OCI-LY7 (cell line): ENCODE measurements at regions not wholly inside any gene's neighbourhood (a gene's known extent, or its start where the extent isn't known, plus 50 kb on each side); places are given as distances from the start of the nearest gene placed in this dataset.

Source experiments
- BruUV-seq: library from RNA; stranded (reverse); fragments of 400-500 nt; replicated peaks from 2 replicates; lab custom pipeline; 2021; lab: Mats Ljungman, UMichigan
- CTCF ChIA-PET: fragments of 300-600 bp; sonication (Branson Sonifier 250); formaldehyde crosslinking; loops from one replicate; lab custom pipeline; 2022; ENCODE audit warnings: antibody characterized with exemption; ENCODE audit not compliant: unreplicated experiment; lab: Charles Lee
- POLR2A ChIA-PET: fragments of 300-600 bp; sonication (Branson Sonifier 250); formaldehyde crosslinking; loops from one replicate; lab custom pipeline; 2022; ENCODE audit warnings: antibody characterized with exemption; lab: Charles Lee
- DNase-seq: peaks from one replicate; pipeline ENCODE4 v3.0.0-alpha.2; 2015; ENCODE audit warnings: low spot score
- H2AFZ ChIP-seq: fragments of 200-600 bp; sonication (generic), shearing (Covaris generic); 2 replicates; pipeline ENCODE4 v1.6.1; 2014; ENCODE audit warnings: mild to moderate bottlenecking, antibody characterized with exemption, low read length, moderate library complexity
- H3K27ac ChIP-seq: fragments of 200-600 bp; sonication (generic); 2 replicates; pipeline ENCODE4 v1.5.1; 2014; ENCODE audit warnings: mixed run types, low read depth, mild to moderate bottlenecking, moderate library complexity, low read length, inconsistent platforms; ENCODE audit not compliant: poor library complexity, severe bottlenecking
- H3K36me3 ChIP-seq: fragments of 200-600 bp; sonication (generic); 2 replicates; pipeline ENCODE4 v1.6.1; 2014; ENCODE audit warnings: mild to moderate bottlenecking, antibody characterized with exemption, low read length, moderate library complexity, mixed read lengths; ENCODE audit not compliant: insufficient read depth
- H3K4me1 ChIP-seq: fragments of 200-600 bp; sonication (generic); 2 replicates; pipeline ENCODE4 v1.5.1; 2014; ENCODE audit warnings: mild to moderate bottlenecking, low read length; ENCODE audit not compliant: insufficient read depth, poor library complexity, severe bottlenecking
- H3K4me2 ChIP-seq: fragments of 200-600 bp; sonication (generic); 2 replicates; pipeline ENCODE4 v1.6.1; 2014; ENCODE audit warnings: mild to moderate bottlenecking, low read length
- H3K4me3 ChIP-seq: fragments of 200-600 bp; sonication (generic); 2 replicates; pipeline ENCODE4 v1.5.1; 2014; ENCODE audit warnings: mild to moderate bottlenecking, low read depth, low read length; ENCODE audit not compliant: poor library complexity, severe bottlenecking
- H3K79me2 ChIP-seq: fragments of 200-600 bp; sonication (generic); 2 replicates; pipeline ENCODE4 v1.6.1; 2016; ENCODE audit warnings: low read depth, mild to moderate bottlenecking, low read length, moderate library complexity, mixed read lengths; ENCODE audit not compliant: insufficient read depth
- H3K9me2 ChIP-seq: fragments of 200-600 bp; sonication (generic); 2 replicates; pipeline ENCODE4 v1.6.1; 2016; ENCODE audit warnings: mild to moderate bottlenecking, low read length, mixed read lengths; ENCODE audit not compliant: insufficient read depth
- H3K9me3 ChIP-seq: fragments of 200-600 bp; sonication (generic); 2 replicates; pipeline ENCODE4 v1.6.1; 2014; ENCODE audit warnings: mild to moderate bottlenecking, mixed run types, low read length, mixed read lengths
- H4K20me1 ChIP-seq: fragments of 200-600 bp; sonication (generic); 2 replicates; pipeline ENCODE4 v1.6.1; 2014; ENCODE audit warnings: mild to moderate bottlenecking, antibody characterized with exemption, low read length, moderate library complexity, mixed read lengths; ENCODE audit not compliant: insufficient read depth
- CTCF ChIP-seq: fragments of 200-600 bp; sonication (generic); conservative IDR thresholded peaks from 2 replicates; pipeline ENCODE4 v1.5.1; 2014; ENCODE audit warnings: mild to moderate bottlenecking, antibody characterized with exemption, low read length, moderate library complexity, mixed read lengths
- EZH2phosphoT487 ChIP-seq: fragments of 200-600 bp; sonication (generic); IDR thresholded peaks from 2 replicates; pipeline ENCODE4 v1.6.1; 2018; ENCODE audit warnings: low read depth, borderline replicate concordance, mild to moderate bottlenecking, mixed run types, antibody characterized with exemption, low read length, moderate library complexity, mixed read lengths
- intact Hi-C: fragments of 100-400 bp; cut with micrococcal nuclease; formaldehyde crosslinking; loops from one replicate; pipeline ENCODE4 v1.10.0; 2022; ENCODE audit not compliant: unreplicated experiment

GRCh38 chr13:67355812-67356476 lies 125.8 kb upstream of the PCDH9 start:
- no peaks in the 10 kb centered on the region for H3K79me2 ChIP-seq
- POLR2A ChIA-PET = interaction anchor here (0.7 kb wide), 2 partner anchors 43 to 97 kb away, joined by 3 read pairs; no protein-coding TSS in a partner anchor
- H4K20me1 ChIP-seq = no peaks in the 10 kb centered on the region
- H3K4me2 ChIP-seq = no peak overlapping the region
- no peaks in the 10 kb centered on the region for H3K9me3 ChIP-seq
- no peak for DNase-seq
- H3K9me2 ChIP-seq = no peaks in the 10 kb centered on the region
- H2AFZ ChIP-seq = no peak overlapping the region
- no peaks in the 10 kb centered on the region for H3K36me3 ChIP-seq
- TF ChIP-seq CTCF (no peak), EZH2phosphoT487 (no peak)
- CTCF ChIA-PET = no interaction called here
- no peaks in the 10 kb centered on the region for H3K4me1 ChIP-seq
- BruUV-seq = no TSS peak
- no peak overlapping the region for H3K4me3 ChIP-seq
- no peak overlapping the region for H3K27ac ChIP-seq
- intact Hi-C loops = no loop called here

- POLR2A ChIA-PET = interaction anchor here (0.6 kb wide), 1 partner anchor 11 kb away, joined by 4 read pairs; no protein-coding TSS in a partner anchor
- no peak for TF ChIP-seq EZH2phosphoT487
- no peak for TF ChIP-seq CTCF
- CTCF ChIA-PET = no interaction called here
- H4K20me1 ChIP-seq = no peaks in the 10 kb centered on the region
- H3K4me1 ChIP-seq = no peaks in the 10 kb centered on the region
- no peak overlapping the region for H3K27ac ChIP-seq
- H3K9me2 ChIP-seq = no peaks in the 10 kb centered on the region
- H3K36me3 ChIP-seq = no peaks in the 10 kb centered on the region
- no peak overlapping the region for H2AFZ ChIP-seq
- no peak for DNase-seq
- no TSS peak for BruUV-seq
- intact Hi-C loops = no loop called here
- no peaks in the 10 kb centered on the region for H3K9me3 ChIP-seq
- no peaks in the 10 kb centered on the region for H3K79me2 ChIP-seq
- H3K4me2 ChIP-seq = no peak overlapping the region
- H3K4me3 ChIP-seq = no peak overlapping the region
Observed at GRCh38 chr13:67353941-67354340, 123.8 kb upstream of the PCDH9 start.

- H3K9me2 ChIP-seq = no peaks in the 10 kb centered on the region
- no peak overlapping the region for H3K4me2 ChIP-seq
- H3K4me1 ChIP-seq = no peaks in the 10 kb centered on the region
- H3K9me3 ChIP-seq = no peaks in the 10 kb centered on the region
- intact Hi-C loops = no loop called here
- ChIA-PET CTCF (no interaction called here), POLR2A (no interaction called here)
- no peak overlapping the region for H2AFZ ChIP-seq
- BruUV-seq = no TSS peak
- H3K79me2 ChIP-seq = no peaks in the 10 kb centered on the region
- no peak for TF ChIP-seq CTCF
- TF ChIP-seq EZH2phosphoT487 = no peak
- no peak overlapping the region for H3K27ac ChIP-seq
- H4K20me1 ChIP-seq = no peaks in the 10 kb centered on the region
- DNase-seq = no peak
- no peak overlapping the region for H3K4me3 ChIP-seq
- no peaks in the 10 kb centered on the region for H3K36me3 ChIP-seq
Observed at GRCh38 chr13:67353031-67353430, 122.9 kb upstream of the PCDH9 start.
